ENCODE measurements at regions not wholly inside any gene's neighbourhood (a gene's known extent, or its start where the extent isn't known, plus 50 kb on each side); places are given as distances from the start of the nearest gene placed in this dataset.

- Histone ChIP-seq H3K27ac (ENCODE audit: low read length) (no peak overlapping the region), H3K9me2 (ENCODE audit: insufficient read depth, low read length) (no peaks in the 10 kb centered on the region), H3F3A (ENCODE audit: insufficient read depth, low read length, poor library complexity, severe bottlenecking) (no peaks in the 10 kb centered on the region), H3K9me3 (ENCODE audit: low read length) (no peaks in the 10 kb centered on the region), H4K20me1 (ENCODE audit: insufficient read depth) (no peaks in the 10 kb centered on the region), H3K79me2 (replicated peaks; ENCODE audit: insufficient read depth, low read length) (no peaks in the 10 kb centered on the region), H2AFZ (ENCODE audit: low read depth, low read length) (no peak overlapping the region), H3K4me3 (ENCODE audit: low read length) (no peak overlapping the region), H3K9ac (ENCODE audit: low read length) (no peak overlapping the region), H3K4me2 (ENCODE audit: low read length) (no peak overlapping the region), H3K27me3 (ENCODE audit: insufficient read depth, low read depth, low read length) (no peaks in the 10 kb centered on the region), H3K36me3 (ENCODE audit: insufficient read depth, low read length) (no peaks in the 10 kb centered on the region)
- no peak for TF ChIP-seq CTCF (IDR thresholded peaks at IDR 0.05; ENCODE audit: poor library complexity, severe bottlenecking)
- no peak for TF ChIP-seq TAF1 (IDR thresholded peaks at IDR 0.05; ENCODE audit: low read depth)
- no peak for TF ChIP-seq MXI1 (conservative IDR thresholded peaks at IDR 0.05; ENCODE audit: poor library complexity, severe bottlenecking)
- TF ChIP-seq EP300 (conservative IDR thresholded peaks at IDR 0.05; ENCODE audit: poor library complexity, severe bottlenecking) = no peak
- TF ChIP-seq SMC3 (conservative IDR thresholded peaks at IDR 0.05; ENCODE audit: poor library complexity) = no peak
- no peak for TF ChIP-seq EZH2 (IDR thresholded peaks at IDR 0.05; ENCODE audit: borderline replicate concordance, insufficient read depth, low read length, poor library complexity, severe bottlenecking)
- no peak for TF ChIP-seq POLR2AphosphoS5 (IDR thresholded peaks at IDR 0.05)
- no peak for TF ChIP-seq REST (IDR thresholded peaks at IDR 0.05; ENCODE audit: borderline replicate concordance)
- TF ChIP-seq RAD21 (conservative IDR thresholded peaks at IDR 0.05) = no peak
Observed at GRCh38 chr12:17335487-17335886, 729.5 kb upstream of the LMO3 start.

DNA sequence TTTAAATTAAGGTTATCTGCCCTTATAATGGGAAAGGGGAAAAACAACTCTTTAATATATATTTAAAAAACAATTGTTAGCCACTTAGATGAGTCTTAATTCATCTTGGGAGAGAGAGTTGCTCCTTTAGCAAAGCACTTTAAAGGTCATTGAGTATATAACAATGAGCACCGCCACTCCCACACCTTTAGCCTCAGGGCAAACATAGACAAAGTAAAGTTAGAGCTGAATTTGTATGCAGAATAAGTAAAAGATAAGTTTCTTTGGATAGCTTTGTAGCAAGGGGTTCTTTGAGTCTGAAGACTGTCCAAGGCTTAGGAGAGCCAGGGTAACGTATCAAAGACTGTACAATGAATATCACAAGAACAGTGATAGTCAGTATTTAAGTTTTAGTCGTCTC, 728.8 kb upstream of the LMO3 start:
- no peak overlapping the region for H3K4me3 ChIP-seq (ENCODE audit: low read length)
- TF ChIP-seq RAD21 (conservative IDR thresholded peaks at IDR 0.05) (no peak), EP300 (conservative IDR thresholded peaks at IDR 0.05; ENCODE audit: poor library complexity, severe bottlenecking) (no peak), SMC3 (conservative IDR thresholded peaks at IDR 0.05; ENCODE audit: poor library complexity) (no peak), MXI1 (conservative IDR thresholded peaks at IDR 0.05; ENCODE audit: poor library complexity, severe bottlenecking) (no peak), REST (IDR thresholded peaks at IDR 0.05; ENCODE audit: borderline replicate concordance) (no peak), TAF1 (IDR thresholded peaks at IDR 0.05; ENCODE audit: low read depth) (no peak), POLR2AphosphoS5 (IDR thresholded peaks at IDR 0.05) (no peak), EZH2 (IDR thresholded peaks at IDR 0.05; ENCODE audit: borderline replicate concordance, insufficient read depth, low read length, poor library complexity, severe bottlenecking) (no peak), CTCF (IDR thresholded peaks at IDR 0.05; ENCODE audit: poor library complexity, severe bottlenecking) (no peak)

More for the DNA sequence above, 728.8 kb upstream of the LMO3 start:
- Histone ChIP-seq H3K9me3 (ENCODE audit: low read length) (no peaks in the 10 kb centered on the region), H2AFZ (ENCODE audit: low read depth, low read length) (no peak overlapping the region), H3F3A (ENCODE audit: insufficient read depth, low read length, poor library complexity, severe bottlenecking) (no peaks in the 10 kb centered on the region), H3K4me2 (ENCODE audit: low read length) (no peak overlapping the region), H3K9ac (ENCODE audit: low read length) (no peak overlapping the region), H3K9me2 (ENCODE audit: insufficient read depth, low read length) (no peaks in the 10 kb centered on the region), H4K20me1 (ENCODE audit: insufficient read depth) (no peaks in the 10 kb centered on the region), H3K79me2 (replicated peaks; ENCODE audit: insufficient read depth, low read length) (no peaks in the 10 kb centered on the region), H3K27ac (ENCODE audit: low read length) (no peak overlapping the region), H3K27me3 (ENCODE audit: insufficient read depth, low read depth, low read length) (no peaks in the 10 kb centered on the region), H3K36me3 (ENCODE audit: insufficient read depth, low read length) (no peaks in the 10 kb centered on the region)

All from neural cell (in vitro differentiated cells).